CD4-positive, alpha-beta T cell treated with Interleukin-4 for 1 hour (primary cell): ENCODE measurements at regions not wholly inside any gene's neighbourhood (a gene's known extent, or its start where the extent isn't known, plus 50 kb on each side); places are given as distances from the start of the nearest gene placed in this dataset.

Source experiments
- DNase-seq, 2 donors: peaks; one replicate each; pipeline ENCODE4 v3.0.0-alpha.2; 2020 to 2022

GRCh38 chr15:69798481-69799250 lies 299.1 kb downstream of the TLE3 start:
- DNase-seq: no peak

DNA sequence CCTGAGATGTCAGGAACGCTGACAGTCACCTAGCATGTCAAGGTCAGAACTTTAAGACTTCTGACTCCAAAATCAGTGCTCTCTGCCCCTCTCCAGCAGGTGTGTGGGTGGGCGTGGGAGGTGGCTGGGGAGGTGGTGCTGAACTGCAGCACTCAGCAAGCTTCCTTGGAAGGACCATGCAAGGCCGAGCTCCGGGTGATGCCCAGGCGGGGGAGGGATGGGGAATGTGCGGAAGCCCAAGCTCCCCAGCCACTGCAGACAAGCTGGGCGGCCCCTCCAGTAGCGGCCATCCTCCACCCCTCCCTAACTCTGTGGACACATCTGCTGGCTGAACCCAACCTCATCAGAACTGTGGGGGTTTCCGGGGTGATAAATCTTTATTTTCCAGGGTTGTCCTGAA lies 296.6 kb downstream of the TLE3 start:
- no peak for DNase-seq

- DNase-seq: no peak
Measured at GRCh38 chr15:69802432-69802831, 295.3 kb downstream of the TLE3 start.

DNA sequence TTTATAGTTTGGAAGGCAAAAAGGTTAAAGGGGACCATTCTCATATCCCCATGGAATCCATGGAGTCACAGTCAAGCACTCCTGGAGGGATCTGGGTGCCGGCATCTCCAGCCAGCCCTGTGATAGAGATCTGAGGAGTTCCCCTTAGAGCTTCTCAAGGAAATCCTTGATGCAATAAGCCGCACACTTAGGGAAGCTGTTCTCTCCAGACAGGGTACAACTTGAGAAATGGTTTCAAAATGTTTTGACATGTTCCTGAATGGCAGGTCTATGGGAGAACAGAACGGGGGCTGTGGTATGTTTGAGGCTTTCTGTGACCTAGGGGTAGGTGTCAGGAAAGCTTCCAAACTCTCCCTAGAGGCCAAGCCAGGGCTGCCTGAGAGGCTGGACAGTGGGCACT lies 292.9 kb downstream of the TLE3 start:
- DNase-seq: no peak

GRCh38 chr15:69805248-69805953 lies 292.3 kb downstream of the TLE3 start:
- DNase-seq: no peak

GRCh38 chr15:69806287-69806915 lies 291.3 kb downstream of the TLE3 start:
- no peak for DNase-seq

DNA sequence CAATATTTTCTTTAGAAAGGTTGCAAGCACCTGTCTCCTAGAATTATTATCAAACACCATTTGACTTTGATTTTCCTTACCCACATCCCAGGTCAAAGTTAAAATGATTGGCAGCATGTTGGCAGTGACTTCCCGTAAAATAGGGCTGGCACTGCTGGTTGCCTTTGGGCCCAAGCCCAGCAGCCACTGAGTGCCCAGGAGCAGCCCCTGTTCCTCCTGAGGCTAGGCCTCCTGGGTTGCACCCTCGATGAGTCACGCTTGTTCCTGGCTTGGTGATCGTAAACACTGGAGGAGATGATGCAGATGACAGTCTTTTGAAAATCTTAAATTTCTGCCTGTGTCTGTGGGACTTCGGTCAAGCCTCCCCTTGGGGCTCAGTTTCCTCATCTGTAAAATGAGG lies 290.0 kb downstream of the TLE3 start:
- DNase-seq: peak in 1 of 2 donors; percentile 18

DNA sequence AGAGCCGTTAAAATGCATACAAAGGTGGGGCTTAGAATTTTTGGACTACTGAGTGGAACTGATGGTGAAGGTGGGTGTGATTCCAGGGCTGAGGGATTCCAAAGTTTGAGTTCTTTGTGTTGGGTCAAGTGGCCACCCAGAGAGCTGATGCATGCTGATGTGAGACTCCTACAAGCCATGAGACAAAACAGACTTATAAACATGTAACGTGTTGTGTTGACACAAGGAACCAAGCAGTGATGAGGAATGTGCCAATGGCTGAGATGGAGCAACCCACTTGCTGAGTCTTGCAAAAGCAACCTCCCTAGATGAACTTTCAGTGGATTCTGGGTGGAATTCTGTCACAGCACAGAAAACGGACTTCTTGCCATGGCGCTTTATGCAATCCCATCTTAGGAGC lies 289.0 kb downstream of the TLE3 start:
- no peak for DNase-seq

- no peak for DNase-seq
Measured at GRCh38 chr15:69809421-69809820, 288.3 kb downstream of the TLE3 start.

GRCh38 chr15:69810431-69811354 lies 287.0 kb downstream of the TLE3 start:
- DNase-seq: no peak

GRCh38 chr15:69812861-69813261 lies 284.9 kb downstream of the TLE3 start:
- no peak for DNase-seq

DNA sequence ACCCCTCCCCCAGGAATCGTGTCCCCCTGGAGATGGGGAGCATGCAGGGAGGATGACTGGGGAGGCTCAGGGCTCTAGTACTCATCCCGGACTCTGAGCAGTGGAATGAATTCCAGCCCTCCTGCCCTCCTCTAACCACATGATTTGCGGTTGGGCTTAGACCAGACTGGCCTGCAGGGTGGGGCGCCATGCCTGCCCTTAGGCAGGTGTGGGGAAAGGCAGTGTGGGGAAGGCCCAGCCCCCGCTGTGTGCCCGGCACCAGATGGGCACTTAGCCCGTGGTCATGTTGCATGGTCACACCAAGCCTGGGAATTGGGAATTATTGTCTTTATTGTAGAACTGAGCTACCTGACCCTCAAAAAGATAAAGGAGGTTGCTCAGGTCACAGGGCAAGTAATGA lies 283.8 kb downstream of the TLE3 start:
- DNase-seq: no peak

- DNase-seq: no peak
Measured at GRCh38 chr15:69814932-69815331, 282.8 kb downstream of the TLE3 start.

DNA sequence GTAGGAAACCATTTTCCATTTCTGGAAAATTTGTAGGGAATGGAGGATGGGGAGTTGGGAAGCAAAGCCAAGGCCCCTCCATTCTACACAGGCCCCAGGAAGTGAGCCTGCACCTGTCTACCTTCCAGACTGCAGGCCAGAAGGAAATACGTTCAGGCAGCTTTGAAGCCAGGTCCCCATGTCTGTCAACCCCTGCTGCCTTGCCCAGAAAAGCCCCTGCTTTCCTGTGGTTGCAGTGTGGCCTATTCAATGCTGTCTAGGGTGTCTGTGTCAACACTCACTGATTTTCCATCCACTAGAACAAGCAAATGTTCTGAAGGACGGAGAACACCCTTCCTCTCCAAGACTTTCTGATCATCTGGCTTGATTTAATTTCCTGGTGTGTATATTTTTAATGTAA lies 281.9 kb downstream of the TLE3 start:
- DNase-seq: no peak

DNA sequence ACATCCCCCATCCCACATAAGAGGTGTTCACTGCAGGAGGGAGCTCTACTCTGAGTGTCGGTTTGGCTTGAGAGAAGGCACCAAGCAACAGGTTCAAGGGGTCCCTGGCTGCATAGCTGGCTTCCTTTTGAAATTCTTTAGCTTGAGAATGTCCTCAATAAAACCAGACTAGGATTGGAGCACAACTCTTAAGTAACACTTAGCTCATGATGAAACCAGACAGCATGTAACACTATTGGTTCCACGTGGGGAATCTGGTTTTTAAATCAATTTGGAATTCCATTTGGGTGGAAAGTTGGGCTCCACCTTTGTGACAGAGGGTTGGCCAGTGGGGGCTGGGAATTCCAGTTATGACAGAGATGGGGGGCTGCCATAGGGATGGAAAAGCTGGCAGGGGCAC lies 281.2 kb downstream of the TLE3 start:
- no peak for DNase-seq

GRCh38 chr15:69818529-69818928 lies 279.2 kb downstream of the TLE3 start:
- DNase-seq: no peak

GRCh38 chr15:69819371-69819770 lies 278.3 kb downstream of the TLE3 start:
- no peak for DNase-seq

- DNase-seq: no peak
Measured at GRCh38 chr15:69820819-69821218, 276.9 kb downstream of the TLE3 start.

- DNase-seq: no peak
Measured at GRCh38 chr15:69823223-69823907, 274.4 kb downstream of the TLE3 start.

DNA sequence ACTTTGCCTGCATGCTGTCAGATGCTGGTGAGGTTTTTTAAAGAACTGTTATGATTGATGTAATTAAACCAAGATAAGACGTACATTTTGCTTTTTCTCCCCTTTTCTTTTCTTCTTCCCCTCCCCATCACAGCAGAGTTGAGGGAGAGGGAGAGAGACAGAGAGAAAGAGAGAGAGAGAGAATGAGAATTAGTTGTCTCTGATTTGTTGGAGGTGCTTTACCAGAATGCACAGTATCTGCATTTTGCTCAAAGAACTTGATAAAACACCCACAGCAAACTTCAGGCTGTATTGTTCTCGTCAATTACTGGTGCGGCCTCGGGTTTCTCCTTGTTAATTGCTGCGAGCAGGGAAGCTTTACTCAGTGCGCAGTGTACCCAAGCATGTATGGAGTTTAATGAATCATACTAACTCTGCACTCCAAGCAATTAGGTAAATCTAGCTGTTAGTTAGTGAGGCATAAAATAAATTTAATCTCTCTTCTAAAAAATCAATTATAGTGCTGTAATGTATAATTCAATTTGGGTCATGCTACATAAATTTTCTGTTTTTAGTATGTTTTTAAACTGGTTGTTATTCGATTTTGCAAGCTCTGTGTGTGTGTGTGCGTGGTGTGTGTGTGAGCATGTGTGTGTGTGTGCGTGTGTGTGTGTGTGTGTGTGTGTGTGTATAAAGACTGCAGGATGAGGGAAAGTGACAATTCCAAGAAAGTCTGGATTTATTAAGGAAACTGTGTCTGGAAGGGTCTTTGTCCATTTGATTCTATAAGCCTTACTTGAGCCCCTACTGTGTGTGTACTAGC lies 273.4 kb downstream of the TLE3 start:
- DNase-seq: no peak

DNA sequence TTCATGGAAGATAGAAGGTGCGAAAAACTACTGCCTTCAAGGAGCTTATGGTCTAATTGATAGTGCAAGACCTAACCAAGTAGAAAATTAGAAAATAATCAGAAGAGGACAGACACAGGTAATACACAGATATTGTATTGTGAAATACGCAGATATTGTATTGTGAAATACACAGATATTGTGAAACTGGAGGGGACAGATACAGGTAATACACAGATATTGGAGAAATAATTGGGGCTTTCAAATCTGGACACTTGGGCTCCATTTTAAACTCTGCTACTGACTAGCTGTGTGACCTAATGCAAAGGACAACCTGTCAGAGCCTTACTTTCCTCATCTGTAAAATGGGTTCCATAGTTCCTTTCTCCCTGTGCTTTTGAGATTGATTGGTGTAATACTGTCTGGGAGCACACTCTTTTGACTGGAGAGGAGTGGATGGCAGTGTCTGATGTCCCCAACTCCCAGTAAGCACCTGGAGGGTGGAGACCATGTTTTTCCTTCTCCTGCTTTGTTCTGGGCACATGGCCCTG lies 272.8 kb downstream of the TLE3 start:
- no peak for DNase-seq
